Activated naive CD4-positive, alpha-beta T cell treated with Interleukin-2 at 50 U/mL for 16 hours (primary cell): ENCODE measurements at regions not wholly inside any gene's neighbourhood (a gene's known extent, or its start where the extent isn't known, plus 50 kb on each side); places are given as distances from the start of the nearest gene placed in this dataset.
"Not testable (repeated sequence)": the region's sequence is repeated elsewhere in the genome, so short reads cannot be mapped to it uniquely, and the experiment has no call there.

ENCODE experiments used
- DNase-seq: peaks from one replicate; pipeline ENCODE4 v3.0.0-alpha.2; 2020

GRCh38 chr12:25328072-25328712 lies 77.5 kb upstream of the KRAS start:
- DNase-seq: no peak

- DNase-seq: no peak
Measured at GRCh38 chr12:25327321-25327720, 76.6 kb upstream of the KRAS start.

GRCh38 chr12:25326326-25326725 lies 75.6 kb upstream of the KRAS start:
- DNase-seq: no peak

- no peak for DNase-seq
Measured at GRCh38 chr12:25324861-25325260, 74.1 kb upstream of the KRAS start.

- DNase-seq: no peak
Measured at GRCh38 chr12:25323581-25323982, 72.9 kb upstream of the KRAS start.

GRCh38 chr12:25322918-25323531 lies 72.3 kb upstream of the KRAS start:
- DNase-seq: no peak

GRCh38 chr12:25322351-25322750 lies 71.6 kb upstream of the KRAS start:
- no peak for DNase-seq

GRCh38 chr12:25321772-25322171 lies 71.0 kb upstream of the KRAS start:
- no peak for DNase-seq

- DNase-seq: no peak
Measured at GRCh38 chr12:25320123-25321006, 69.6 kb upstream of the KRAS start.

- DNase-seq: no peak
Measured at GRCh38 chr12:25319233-25319984, 68.7 kb upstream of the KRAS start.

- DNase-seq: no peak
Measured at GRCh38 chr12:25317553-25317952, 66.8 kb upstream of the KRAS start.

GRCh38 chr12:25315388-25315787 lies 64.7 kb upstream of the KRAS start:
- DNase-seq: no peak

- not testable (repeated sequence) for DNase-seq
Measured at GRCh38 chr12:25313266-25313990, 62.7 kb upstream of the KRAS start.

- no peak for DNase-seq
Measured at GRCh38 chr12:25311506-25311905, 60.8 kb upstream of the KRAS start.

- DNase-seq: not testable (repeated sequence)
Measured at GRCh38 chr12:25310071-25310470, 59.3 kb upstream of the KRAS start.

GRCh38 chr12:25308756-25309155 lies 58.0 kb upstream of the KRAS start:
- no peak for DNase-seq

- DNase-seq: no peak
Measured at GRCh38 chr12:25307818-25308217, 57.1 kb upstream of the KRAS start.

- DNase-seq: no peak
Measured at GRCh38 chr12:25301798-25302197, 51.1 kb upstream of the KRAS start.
